ENCODE measurements at regions not wholly inside any gene's neighbourhood (a gene's known extent, or its start where the extent isn't known, plus 50 kb on each side); places are given as distances from the start of the nearest gene placed in this dataset.

DNA sequence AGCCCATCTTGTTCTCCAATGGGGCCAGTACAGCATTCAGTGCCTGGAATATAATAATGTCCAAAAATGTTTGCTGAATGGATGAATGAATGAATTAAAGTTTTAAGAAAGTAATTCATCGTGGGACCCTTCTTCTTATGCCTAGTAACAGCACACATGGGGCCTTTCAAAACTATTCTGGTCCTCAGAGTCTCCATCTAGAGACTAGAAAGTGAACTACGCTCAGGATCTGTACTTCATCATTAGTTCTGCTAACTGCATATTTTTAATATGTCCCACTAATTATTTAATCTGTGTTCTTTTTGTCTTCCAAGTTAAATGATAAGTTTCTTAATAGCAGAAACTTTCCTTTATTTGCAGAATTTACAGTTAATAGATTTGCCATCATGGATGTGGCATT is 172.5 kb downstream of the SMAD2 start:
- no peak for ATAC-seq

GRCh38 chr18:47756364-47757016 is 174.0 kb downstream of the SMAD2 start:
- peak; percentile 57 for ATAC-seq

DNA sequence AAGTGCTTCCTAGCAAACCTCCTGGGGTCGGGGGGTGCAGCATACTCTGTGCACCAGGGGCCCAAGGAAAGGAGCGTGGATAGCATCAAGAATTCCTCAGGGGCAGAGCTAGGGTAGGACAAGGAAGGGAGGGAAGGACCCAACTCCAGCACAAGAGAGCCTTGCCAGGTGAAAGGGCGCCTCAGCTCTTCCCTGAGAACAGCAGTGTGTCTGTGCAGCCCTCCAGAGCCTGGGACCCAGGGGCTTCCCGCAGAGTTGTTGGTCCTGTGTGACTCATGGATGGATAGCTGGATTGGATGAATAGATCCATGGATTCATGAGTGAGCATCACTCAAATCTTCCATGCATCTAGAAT is 175.4 kb downstream of the SMAD2 start:
- no peak for ATAC-seq

GRCh38 chr18:47754311-47755101 is 176.0 kb downstream of the SMAD2 start:
- peak; percentile 35 for ATAC-seq

- ATAC-seq = no peak
Measured at GRCh38 chr18:47752796-47753645, 177.4 kb downstream of the SMAD2 start.

DNA sequence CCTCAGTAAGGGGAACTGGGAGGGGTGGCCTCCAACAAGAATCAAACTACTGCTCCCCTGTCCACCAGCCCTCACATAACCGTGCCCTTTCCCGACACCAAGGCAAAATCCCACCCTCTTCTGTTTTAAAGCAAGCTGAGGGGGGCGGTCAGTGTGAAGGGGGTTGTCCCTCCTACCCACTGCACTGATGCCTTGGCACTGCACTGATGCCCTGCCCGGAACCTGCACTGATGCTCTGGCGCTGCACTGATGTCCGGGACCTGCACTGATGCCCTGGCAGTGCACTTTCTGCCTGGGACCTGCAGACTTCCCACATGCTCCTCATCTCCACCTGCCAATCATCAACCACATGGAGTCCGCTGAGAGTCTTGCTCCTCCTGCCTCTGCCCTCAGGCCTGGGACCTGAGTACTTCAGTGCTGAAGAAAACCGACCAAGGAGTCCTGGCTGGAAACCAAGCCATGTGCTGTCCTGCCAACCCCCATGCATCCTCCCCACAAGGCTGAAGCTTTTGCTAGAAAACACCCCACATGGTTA is 179.5 kb downstream of the SMAD2 start:
- ATAC-seq = no peak

DNA sequence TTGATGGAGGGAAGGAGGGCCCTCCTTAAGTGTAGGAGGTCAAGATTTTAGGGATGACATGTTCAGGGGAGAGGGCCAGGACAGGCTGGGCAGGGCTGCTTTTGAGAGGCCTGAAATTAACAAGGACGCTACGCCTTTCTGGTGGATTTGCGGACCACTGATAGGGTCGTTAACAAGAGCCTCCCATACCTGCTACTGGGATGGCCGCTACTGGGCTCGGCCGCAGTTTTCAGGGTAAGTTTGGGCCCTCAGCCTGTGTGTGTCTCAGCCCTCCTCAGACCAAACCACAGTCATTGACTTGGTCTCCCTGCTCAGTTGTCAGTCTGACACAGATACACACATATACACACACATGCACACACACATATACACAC is 180.9 kb downstream of the SMAD2 start:
- no peak for ATAC-seq

DNA sequence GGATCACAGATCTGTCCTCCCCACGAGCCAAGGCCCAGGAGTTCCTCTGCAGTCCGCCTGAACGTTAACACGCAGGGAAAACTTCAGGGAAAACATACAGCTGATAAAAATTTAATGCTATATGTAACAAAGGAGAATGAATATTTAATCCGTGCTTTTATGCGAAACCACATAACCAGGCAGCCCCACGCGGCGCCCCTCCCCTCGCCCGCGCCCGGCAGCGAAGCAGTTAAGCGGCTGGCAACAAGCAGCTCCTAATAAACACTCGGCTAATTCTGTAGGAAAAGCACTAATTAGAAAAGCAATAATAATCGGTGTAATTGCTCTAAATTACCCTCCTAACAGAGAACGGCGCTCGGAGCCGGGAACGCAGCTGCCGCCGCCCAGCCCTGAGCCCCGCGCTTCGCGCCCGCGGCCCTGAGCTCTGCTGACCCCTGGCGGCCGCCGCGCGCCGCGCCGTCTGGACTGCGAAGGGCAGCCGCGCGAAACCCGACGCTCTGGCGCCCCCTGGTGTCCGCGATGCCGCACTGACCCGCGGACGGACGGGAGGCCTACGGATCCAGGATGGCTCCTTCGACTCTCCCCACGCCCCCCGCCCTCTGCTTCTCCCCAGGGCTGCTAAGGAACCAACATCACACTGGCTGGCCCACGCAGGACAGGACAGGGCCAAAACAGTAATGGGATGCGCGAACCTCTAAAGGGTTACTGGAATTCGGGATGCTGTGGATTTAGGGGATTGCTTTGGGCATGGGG is 181.4 kb downstream of the SMAD2 start:
- ATAC-seq = peak; percentile 97

- ATAC-seq = no peak
Measured at GRCh38 chr18:47748093-47748796, 182.2 kb downstream of the SMAD2 start.

DNA sequence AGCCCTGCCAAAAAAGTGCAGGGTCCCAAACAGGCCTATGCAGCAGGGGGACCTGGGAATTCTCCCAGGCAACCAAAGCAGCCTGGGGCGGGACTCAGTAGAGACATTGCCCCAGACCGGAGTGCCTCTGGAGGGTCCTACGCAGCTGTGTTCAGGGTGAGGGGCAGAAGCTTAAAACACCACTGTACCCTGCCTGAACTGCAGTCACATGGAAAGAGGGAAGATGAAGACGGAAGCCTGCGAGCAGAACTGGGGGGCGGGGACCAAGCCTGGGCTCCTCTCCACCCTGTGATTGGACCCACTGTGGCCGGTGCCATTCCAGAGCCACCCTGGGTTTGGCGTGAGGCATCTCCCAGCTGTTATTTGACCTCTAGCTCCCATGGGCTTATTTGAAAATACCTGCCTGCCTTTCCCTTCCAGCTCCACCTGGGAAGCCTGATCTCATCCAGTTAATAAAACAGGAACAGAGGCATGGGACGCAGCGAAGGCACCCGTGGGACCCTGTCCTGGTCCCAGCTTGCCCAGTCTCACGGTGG is 183.1 kb downstream of the SMAD2 start:
- ATAC-seq = no peak

GRCh38 chr18:47746615-47747014 is 183.8 kb downstream of the SMAD2 start:
- no peak for ATAC-seq

- no peak for ATAC-seq
Measured at GRCh38 chr18:47745227-47745626, 185.2 kb downstream of the SMAD2 start.

GRCh38 chr18:47737956-47738355 is 192.5 kb downstream of the SMAD2 start:
- no peak for ATAC-seq

- no peak for ATAC-seq
Measured at GRCh38 chr18:47737198-47737830, 193.1 kb downstream of the SMAD2 start.

DNA sequence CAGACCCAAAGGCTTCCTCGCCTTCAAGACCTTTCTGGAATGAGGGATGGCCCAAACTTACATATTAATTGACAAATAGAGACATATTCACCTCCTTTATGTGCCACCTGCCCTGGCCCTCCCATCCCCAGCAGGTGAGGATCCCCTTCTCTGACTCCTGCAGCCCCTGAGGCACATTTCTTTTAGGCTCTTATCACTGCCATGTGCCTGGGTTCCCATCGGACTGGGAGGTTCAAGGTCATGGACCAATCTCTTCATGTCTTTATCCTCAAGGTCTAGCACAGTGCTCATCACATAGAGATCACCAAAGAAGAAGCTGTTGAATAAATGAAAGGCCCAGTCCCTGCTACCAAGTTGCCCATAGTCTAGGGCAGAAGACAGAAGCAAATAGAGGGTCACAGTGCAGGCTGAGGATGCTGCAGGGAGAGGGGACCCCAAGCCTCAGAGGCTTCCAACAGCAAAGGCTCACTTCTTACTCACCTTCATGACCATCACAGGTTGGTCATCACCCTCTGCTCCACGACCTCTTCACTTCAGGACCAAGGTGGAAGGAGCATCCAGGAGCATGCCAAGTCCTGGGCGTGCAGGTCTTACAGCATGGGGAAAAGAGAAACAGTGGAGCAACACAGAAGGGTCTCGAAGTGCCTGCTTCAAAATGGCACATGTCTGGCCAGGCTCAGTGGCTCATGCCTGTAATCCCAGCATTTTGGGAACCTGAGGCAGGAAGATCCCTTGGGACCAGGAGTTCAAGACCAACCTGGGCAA is 193.9 kb downstream of the SMAD2 start:
- ATAC-seq = no peak

DNA sequence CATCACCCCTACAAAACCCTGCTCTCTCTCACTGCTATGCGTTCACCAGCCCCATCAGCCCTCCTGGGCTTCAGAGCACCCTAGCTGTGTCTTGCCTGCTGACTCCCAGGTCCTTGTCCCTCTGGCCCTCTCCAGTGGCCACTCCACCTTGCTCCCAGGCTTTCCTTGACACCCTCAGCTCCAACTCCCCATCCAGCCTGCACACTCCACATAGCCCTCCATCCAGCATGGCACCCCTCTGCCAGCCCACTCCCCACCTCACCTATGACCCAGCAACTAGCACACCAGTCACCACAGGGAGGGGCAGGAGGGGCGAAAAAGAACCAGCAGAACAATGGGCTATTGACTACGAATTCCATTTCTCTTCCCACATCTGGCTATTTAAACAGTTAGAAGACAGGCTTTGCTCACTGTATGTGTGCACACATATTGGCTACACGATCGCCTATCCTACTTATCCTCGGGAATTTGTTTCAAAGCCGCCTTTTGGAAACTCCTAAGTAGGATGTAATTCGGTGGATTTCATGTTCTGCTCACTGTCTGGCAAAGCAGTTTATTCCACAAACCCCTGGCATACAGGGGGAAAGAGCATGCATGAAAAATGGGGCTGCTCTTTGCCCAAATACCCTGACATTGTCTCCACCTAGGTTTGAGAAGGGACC is 195.3 kb downstream of the SMAD2 start:
- no peak for ATAC-seq

- ATAC-seq = no peak
Measured at GRCh38 chr18:47731276-47731675, 199.2 kb downstream of the SMAD2 start.

- no peak for ATAC-seq
Measured at GRCh38 chr18:47730795-47731194, 199.7 kb downstream of the SMAD2 start.

DNA sequence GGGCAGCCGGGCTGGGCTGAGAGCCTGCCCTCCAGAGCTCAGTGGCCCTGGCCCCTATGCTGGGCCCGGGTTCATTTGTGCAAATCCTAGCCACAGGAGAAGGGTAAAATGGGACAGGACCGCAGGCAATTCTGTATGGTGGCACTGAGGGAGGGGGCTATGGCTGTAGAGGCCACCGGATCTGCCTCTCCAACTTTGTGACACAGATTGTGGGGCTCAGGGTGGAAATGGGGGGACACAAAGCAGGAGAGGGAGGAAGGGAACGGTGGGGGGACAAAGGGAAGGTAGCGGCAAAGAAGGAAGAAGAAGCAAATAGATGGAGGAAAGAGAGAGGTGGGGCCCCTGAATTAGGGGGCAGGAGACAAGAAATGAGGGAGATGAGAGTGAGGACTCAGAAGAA is 201.1 kb downstream of the SMAD2 start:
- ATAC-seq = no peak

- no peak for ATAC-seq
Measured at GRCh38 chr18:47728921-47729320, 201.5 kb downstream of the SMAD2 start.
